DMS 273 (cell line): ENCODE measurements at regions not wholly inside any gene's neighbourhood (a gene's known extent, or its start where the extent isn't known, plus 50 kb on each side); places are given as distances from the start of the nearest gene placed in this dataset.

ENCODE experiments used
- DNase-seq: peaks from one replicate; lab custom pipeline; 2025; ENCODE audit not compliant: unreplicated experiment; lab: John Stamatoyannopoulos, UW

GRCh38 chr1:62370594-62370993 is 51.4 kb upstream of the KANK4 start:
- no peak for DNase-seq

GRCh38 chr1:62371375-62371774 is 52.1 kb upstream of the KANK4 start:
- DNase-seq = no peak

- no peak for DNase-seq
Observed at GRCh38 chr1:62373221-62373620, 54.0 kb upstream of the KANK4 start.

GRCh38 chr1:62377043-62377562 is 57.9 kb upstream of the KANK4 start:
- peak; percentile 27 for DNase-seq

DNA sequence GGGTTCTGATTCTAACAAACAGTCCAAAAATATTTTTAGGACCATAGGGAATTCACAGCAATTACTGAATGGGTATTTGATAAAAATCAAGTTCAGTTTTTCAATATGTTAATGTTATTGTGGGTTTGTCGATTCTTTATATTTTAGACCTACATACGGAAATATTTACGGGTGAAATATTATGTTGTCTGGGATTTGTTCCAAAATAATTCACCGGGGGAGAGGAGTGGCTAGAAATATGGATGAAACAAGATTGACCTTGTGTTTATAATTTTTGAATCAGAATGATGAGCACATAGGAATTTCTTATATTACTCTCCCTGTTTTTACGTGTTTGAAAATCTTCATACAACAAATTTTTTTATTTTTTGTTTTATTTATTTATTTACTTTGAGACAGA is 56.7 kb upstream of the USP1 start:
- no peak for DNase-seq

DNA sequence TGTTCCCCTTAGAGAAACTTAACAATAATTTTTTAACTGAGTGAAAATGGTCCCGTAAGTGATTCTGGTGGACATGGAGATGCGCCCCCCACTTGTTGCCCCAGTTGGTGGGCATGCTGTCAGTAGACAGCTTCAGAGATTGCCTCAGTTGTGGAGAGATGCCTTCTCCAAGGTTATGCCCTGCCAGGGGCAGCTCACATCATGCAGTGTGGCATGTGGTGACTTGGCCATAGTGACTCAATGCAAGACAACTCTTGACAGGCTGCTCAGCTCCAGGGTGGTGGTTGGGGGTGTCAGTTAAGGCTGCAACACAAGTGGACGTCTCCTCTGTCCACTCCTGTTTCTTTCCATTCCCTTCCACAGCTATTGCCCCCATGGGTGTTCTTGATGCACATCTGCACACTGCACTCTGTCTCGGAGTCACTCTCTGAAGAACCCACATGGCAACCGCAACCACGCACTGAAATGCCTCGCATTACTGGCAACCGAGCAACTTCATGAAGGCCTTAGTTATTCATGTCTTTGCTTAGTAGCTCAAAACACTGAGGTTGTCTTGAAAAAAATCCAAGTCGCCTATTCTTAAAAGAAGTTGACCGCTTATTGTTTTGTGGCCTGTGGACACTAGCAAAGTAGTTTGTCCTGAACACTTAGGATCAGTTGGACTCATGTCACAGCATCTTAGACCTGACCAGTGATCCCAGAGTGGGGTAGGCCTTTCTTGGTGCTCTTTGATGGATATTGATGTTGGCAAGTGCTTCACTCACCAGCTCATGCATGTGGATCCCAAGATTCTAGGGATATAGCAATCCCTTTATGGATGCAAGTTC is 54.8 kb upstream of the USP1 start:
- DNase-seq = no peak

DNA sequence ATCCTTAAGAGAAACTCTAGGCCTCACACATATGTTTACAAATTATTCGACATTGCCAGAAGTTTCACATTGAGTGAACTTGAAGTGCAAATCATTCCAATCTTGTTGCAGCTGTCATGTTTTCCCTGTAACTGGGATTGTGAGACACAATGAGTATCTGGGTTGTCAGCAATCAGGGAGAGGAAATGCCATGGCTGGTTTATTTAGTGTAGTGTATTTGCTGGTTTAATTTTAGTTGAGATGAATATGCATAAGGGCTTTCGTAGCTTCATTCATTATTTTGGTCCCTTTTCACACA is 54.2 kb upstream of the USP1 start:
- peak; percentile 38 for DNase-seq

DNA sequence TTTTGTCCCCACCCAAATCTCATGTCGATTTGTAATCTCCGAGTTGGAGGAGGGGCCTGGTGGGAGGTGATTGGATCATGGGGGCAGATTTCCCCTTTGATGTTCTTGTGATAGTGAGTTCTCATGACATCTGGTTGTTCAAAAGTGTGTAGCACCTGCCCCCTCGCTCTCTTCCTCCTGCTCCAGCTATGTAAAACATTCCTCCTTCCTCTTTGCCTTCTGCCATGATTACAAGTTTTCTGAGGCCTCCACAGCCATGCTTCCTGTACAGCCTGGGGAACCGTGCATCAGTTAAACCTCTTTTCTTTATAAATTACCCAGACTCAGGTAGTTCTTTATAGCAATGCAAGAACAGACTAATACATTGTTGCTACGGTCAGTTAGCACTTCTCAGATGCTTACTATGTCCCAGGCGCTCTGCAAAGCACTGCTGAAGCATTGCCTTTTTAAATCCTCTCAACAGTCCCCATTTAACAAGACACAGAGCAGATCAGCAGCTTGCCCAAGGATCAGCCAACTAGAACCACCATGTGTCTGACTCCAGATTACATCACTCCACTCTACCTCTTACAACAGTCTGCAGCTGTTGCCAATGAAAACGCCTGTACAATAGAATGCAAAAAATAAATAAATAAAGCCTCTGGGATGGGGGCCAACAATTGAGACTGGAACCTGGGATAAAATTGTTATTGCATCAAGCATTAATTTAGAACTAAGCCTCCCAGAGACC is 52.4 kb upstream of the USP1 start:
- DNase-seq = peak; percentile 96

GRCh38 chr1:62385923-62386322 is 50.9 kb upstream of the USP1 start:
- DNase-seq = no peak

DNA sequence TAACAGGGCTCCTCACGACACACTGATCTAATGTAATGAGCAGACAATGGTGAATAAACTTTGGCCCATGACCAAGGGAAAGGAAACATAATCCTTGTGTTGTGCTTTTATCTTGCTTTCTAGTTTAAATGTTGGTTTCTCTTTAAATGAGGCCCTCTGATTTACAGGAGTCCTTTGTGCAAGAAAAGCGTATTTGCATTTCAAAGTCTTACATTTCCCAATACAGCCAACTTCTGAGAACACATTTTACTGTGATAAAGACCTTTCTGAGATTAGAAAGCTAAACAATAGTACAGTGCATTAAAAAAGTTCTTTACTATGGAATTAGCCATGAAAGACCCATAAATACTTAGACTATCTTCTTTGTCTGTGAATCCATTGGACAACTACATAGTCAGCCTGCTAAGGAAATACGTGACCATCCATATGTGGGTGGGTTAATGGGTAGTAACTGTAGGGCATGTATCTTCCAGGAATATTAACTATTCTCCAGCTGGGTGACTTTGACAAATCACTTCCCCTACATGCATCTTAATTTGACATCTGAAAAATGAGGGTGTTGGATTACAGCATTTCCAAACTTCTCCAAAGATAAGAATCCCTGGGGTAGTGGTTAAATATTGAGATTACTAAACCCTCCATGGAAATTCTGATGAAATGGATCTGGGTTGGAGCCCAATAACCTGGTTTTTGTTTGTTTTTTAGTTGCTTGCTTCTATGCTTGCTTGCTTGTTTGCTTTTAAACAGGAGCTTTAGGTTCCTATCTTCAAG is 50.3 kb upstream of the USP1 start:
- DNase-seq = peak; percentile 69
